ENCODE measurements at regions not wholly inside any gene's neighbourhood (a gene's known extent, or its start where the extent isn't known, plus 50 kb on each side); places are given as distances from the start of the nearest gene placed in this dataset.

DNA sequence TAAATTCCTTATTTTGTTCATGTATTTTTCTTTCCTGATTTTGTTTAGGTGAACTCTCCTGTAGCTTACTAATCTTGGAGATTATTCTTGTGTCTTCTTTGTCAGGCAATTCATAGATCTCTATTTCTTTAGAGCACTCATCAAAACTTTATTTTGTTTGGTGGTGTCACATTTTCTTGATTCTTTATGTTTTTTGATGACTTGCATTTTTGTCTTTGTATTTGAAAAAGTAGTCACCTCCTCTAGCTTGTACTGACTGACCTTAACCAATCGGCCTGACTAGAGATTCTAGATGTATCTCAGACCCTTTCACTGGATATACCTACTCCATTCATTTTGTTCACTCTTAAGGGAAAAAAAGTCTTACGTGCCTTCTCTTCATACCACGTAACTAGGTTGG lies 986.3 kb upstream of the LRRTM1 start:
- TF ChIP-seq CTCF (IDR thresholded peaks at IDR 0.05) = no peak

- TF ChIP-seq CTCF (IDR thresholded peaks at IDR 0.05) = no peak
Observed at GRCh38 chr2:81283081-81283480, 978.5 kb upstream of the LRRTM1 start.

GRCh38 chr2:81282151-81282769 lies 977.7 kb upstream of the LRRTM1 start:
- no peak for TF ChIP-seq CTCF (IDR thresholded peaks at IDR 0.05)

GRCh38 chr2:81276595-81276994 lies 972.0 kb upstream of the LRRTM1 start:
- TF ChIP-seq CTCF (IDR thresholded peaks at IDR 0.05) = no peak

DNA sequence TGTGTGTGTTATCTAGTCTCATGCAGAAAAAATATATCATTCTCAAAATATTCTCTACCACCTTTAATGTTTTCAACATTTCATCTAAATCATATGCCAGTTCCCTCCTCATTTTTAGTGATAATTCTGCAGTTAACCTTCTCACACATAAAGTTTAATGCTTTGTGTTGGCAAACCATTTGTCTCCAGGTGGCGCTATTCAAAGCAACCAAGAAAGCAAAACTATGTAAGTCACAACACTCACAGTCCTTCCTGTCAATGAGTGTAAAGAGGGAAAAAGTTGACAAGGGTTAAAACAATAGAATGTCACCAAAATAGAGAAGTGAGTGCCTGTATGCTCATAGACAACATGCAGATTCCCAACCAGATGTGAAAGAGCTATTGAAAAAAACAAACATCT lies 961.6 kb upstream of the LRRTM1 start:
- TF ChIP-seq CTCF (IDR thresholded peaks at IDR 0.05) = peak; percentile 56

GRCh38 chr2:81263989-81264388 lies 959.4 kb upstream of the LRRTM1 start:
- TF ChIP-seq CTCF (IDR thresholded peaks at IDR 0.05) = no peak

GRCh38 chr2:81260320-81260719 lies 955.8 kb upstream of the LRRTM1 start:
- TF ChIP-seq CTCF (IDR thresholded peaks at IDR 0.05) = no peak

DNA sequence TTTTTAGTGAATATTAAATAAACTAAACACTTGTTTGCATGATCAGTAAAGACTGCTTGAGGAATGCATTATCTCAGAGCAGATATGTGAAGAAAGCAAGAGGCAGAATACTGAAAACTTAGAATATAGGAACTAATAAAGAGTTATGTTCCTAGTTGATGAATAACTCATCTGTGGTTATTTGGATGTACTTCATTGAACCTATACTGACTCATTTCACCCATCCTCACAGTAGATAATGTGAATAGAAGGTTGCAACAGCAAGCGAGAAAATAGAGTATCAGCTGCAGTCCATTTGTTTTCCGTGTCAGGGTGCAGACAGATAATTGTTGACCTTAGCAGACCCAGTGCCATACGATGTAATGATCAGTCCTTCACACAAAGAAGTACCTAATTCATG lies 945.7 kb upstream of the LRRTM1 start:
- no peak for TF ChIP-seq CTCF (IDR thresholded peaks at IDR 0.05)
